GM23338 (cell line): ENCODE measurements at regions not wholly inside any gene's neighbourhood (a gene's known extent, or its start where the extent isn't known, plus 50 kb on each side); places are given as distances from the start of the nearest gene placed in this dataset.

ENCODE experiments used
- ATAC-seq: fragments of 200-7000 bp; cut with Tn5 transposase; 3 replicates; pipeline ENCODE4 v1.9.1; 2020
- DNase-seq: peaks from one replicate; pipeline ENCODE4 v3.0.0-alpha.2; 2015; ENCODE audit warnings: low spot score
- H2AFZ ChIP-seq: fragments of 200-600 bp; sonication (generic); 2 replicates; pipeline ENCODE4 v1.8.0; 2016; ENCODE audit warnings: antibody characterized with exemption, mild to moderate bottlenecking, moderate library complexity
- H3F3A ChIP-seq: fragments of 200-600 bp; sonication (generic); replicated peaks from 2 replicates; pipeline ENCODE4 v1.8.0; 2017; ENCODE audit warnings: antibody characterized with exemption, mixed run types, low read depth
- H3K27ac ChIP-seq: fragments of 200-600 bp; sonication (generic); 2 replicates; pipeline ENCODE4 v1.6.1; 2016; ENCODE audit warnings: low read depth
- H3K27me3 ChIP-seq: fragments of 200-600 bp; sonication (generic); 2 replicates; pipeline ENCODE4 v1.8.0; 2016; ENCODE audit warnings: mild to moderate bottlenecking, mixed run types, moderate library complexity; ENCODE audit not compliant: insufficient read depth
- H3K36me3 ChIP-seq: fragments of 200-600 bp; sonication (generic); 2 replicates; pipeline ENCODE4 v1.8.0; 2016; ENCODE audit warnings: mild to moderate bottlenecking; ENCODE audit not compliant: insufficient read depth
- H3K4me1 ChIP-seq: fragments of 200-600 bp; sonication (generic); 2 replicates; pipeline ENCODE4 v1.8.0; 2016; ENCODE audit warnings: mild to moderate bottlenecking, moderate library complexity; ENCODE audit not compliant: insufficient read depth
- H3K4me2 ChIP-seq: fragments of 200-600 bp; sonication (generic); 2 replicates; pipeline ENCODE4 v1.7.1; 2017; ENCODE audit warnings: mixed run types
- H3K4me3 ChIP-seq: fragments of 200-600 bp; sonication (generic); 2 replicates; pipeline ENCODE4 v1.6.1; 2016; ENCODE audit warnings: mixed run types
- H3K79me2 ChIP-seq: fragments of 200-600 bp; sonication (generic); replicated peaks from 2 replicates; pipeline ENCODE4 v1.8.0; 2017; ENCODE audit warnings: mild to moderate bottlenecking; ENCODE audit not compliant: insufficient read depth
- H3K9me2 ChIP-seq: fragments of 200-600 bp; sonication (generic); 2 replicates; pipeline ENCODE4 v1.8.0; 2017; ENCODE audit not compliant: insufficient read depth
- H4K20me1 ChIP-seq: fragments of 200-600 bp; sonication (generic); replicated peaks from 2 replicates; pipeline ENCODE4 v1.8.0; 2017; ENCODE audit warnings: mild to moderate bottlenecking; ENCODE audit not compliant: insufficient read depth
- H3K27ac Mint-ChIP-seq: 2 replicates; pipeline ENCODE4 v1.8.0; 2020; ENCODE audit warnings: inconsistent platforms, mild to moderate bottlenecking, moderate library complexity, mixed read lengths
- H3K27me3 Mint-ChIP-seq: 3 replicates; pipeline ENCODE4 v1.8.0; 2022; ENCODE audit warnings: low read depth, mild to moderate bottlenecking, moderate library complexity, mixed read lengths, inconsistent platforms; ENCODE audit not compliant: insufficient read depth, poor library complexity
- H3K36me3 Mint-ChIP-seq: 3 replicates; pipeline ENCODE4 v1.8.0; 2021; ENCODE audit warnings: low read depth, mild to moderate bottlenecking, inconsistent platforms, moderate library complexity, mixed read lengths
- H3K4me1 Mint-ChIP-seq: 3 replicates; pipeline ENCODE4 v1.8.0; 2020; ENCODE audit warnings: mild to moderate bottlenecking, inconsistent platforms, mixed read lengths
- H3K4me3 Mint-ChIP-seq: 3 replicates; pipeline ENCODE4 v1.8.0; 2021; ENCODE audit warnings: moderate library complexity, mild to moderate bottlenecking, inconsistent platforms, mixed read lengths
- H3K9me3 Mint-ChIP-seq: 3 replicates; pipeline ENCODE4 v1.8.0; 2020; ENCODE audit warnings: moderate library complexity, mild to moderate bottlenecking, inconsistent platforms, mixed read lengths
- CREB1 ChIP-seq: fragments of 250-450 bp; sonication (Bioruptor Pico); IDR thresholded peaks from 2 replicates; pipeline ENCODE4 v1.5.0; 2020; ENCODE audit warnings: low read depth, mild to moderate bottlenecking, moderate library complexity
- EZH2 ChIP-seq: fragments of 200-600 bp; sonication (generic); IDR thresholded peaks from one replicate; pipeline ENCODE4 v1.8.0; 2017; ENCODE audit warnings: antibody characterized with exemption, mild to moderate bottlenecking, low read depth; ENCODE audit not compliant: unreplicated experiment
- EZH2phosphoT487 ChIP-seq: fragments of 200-600 bp; sonication (generic); IDR thresholded peaks from one replicate; pipeline ENCODE4 v1.8.1; 2018; ENCODE audit warnings: antibody characterized with exemption; ENCODE audit not compliant: unreplicated experiment
- JUNB ChIP-seq: IDR thresholded peaks from one replicate; pipeline ENCODE4 v1.6.1; 2016; ENCODE audit warnings: antibody characterized with exemption; ENCODE audit not compliant: unreplicated experiment
- NANOG ChIP-seq: IDR thresholded peaks from 2 replicates; pipeline ENCODE4 v1.6.1; 2016; ENCODE audit warnings: antibody characterized with exemption, borderline replicate concordance
- POLR2AphosphoS5 ChIP-seq: IDR thresholded peaks from 2 replicates; pipeline ENCODE4 v1.6.1; 2016; ENCODE audit warnings: antibody characterized with exemption, low read depth
- STAT1 ChIP-seq: IDR thresholded peaks from one replicate; pipeline ENCODE4 v1.6.1; 2016; ENCODE audit warnings: antibody characterized with exemption; ENCODE audit not compliant: unreplicated experiment
- ZNF114 ChIP-seq: fragments of 250-450 bp; sonication (Bioruptor Pico); IDR thresholded peaks from 2 replicates; pipeline ENCODE4 v1.5.0; 2020; ENCODE audit warnings: mild to moderate bottlenecking, moderate library complexity
- ZNF331 ChIP-seq: fragments of 250-450 bp; sonication (Bioruptor Pico); IDR thresholded peaks from 2 replicates; pipeline ENCODE4 v1.5.0; 2020; ENCODE audit warnings: low read depth, mild to moderate bottlenecking, moderate library complexity
- ZNF462 ChIP-seq: fragments of 250-450 bp; sonication (Bioruptor Pico); IDR thresholded peaks from 2 replicates; pipeline ENCODE4 v1.5.0; 2020; ENCODE audit warnings: mild to moderate bottlenecking, moderate library complexity
- TF ChIP-seq, protein P1 (sequence below): IDR thresholded peaks from 2 replicates; pipeline ENCODE4 v1.6.1; 2016; ENCODE audit warnings: antibody characterized with exemption
- TF ChIP-seq, protein P2 (sequence below): IDR thresholded peaks from one replicate; pipeline ENCODE4 v1.6.1; 2018; ENCODE audit warnings: antibody characterized with exemption; ENCODE audit not compliant: unreplicated experiment
- TF ChIP-seq, protein P3 (sequence below), 2 experiments: fragments of 200-600 bp in 1 of 2; sonication (generic) in 1 of 2; conservative IDR thresholded peaks; 2 replicates each; pipeline versions ENCODE4 v1.5.1 to v1.6.1; 2016 to 2017; ENCODE audit warnings: antibody characterized with exemption in 2 of 2, low read depth in 2 of 2, mild to moderate bottlenecking in 2 of 2, moderate library complexity in 1 of 2

DNA sequence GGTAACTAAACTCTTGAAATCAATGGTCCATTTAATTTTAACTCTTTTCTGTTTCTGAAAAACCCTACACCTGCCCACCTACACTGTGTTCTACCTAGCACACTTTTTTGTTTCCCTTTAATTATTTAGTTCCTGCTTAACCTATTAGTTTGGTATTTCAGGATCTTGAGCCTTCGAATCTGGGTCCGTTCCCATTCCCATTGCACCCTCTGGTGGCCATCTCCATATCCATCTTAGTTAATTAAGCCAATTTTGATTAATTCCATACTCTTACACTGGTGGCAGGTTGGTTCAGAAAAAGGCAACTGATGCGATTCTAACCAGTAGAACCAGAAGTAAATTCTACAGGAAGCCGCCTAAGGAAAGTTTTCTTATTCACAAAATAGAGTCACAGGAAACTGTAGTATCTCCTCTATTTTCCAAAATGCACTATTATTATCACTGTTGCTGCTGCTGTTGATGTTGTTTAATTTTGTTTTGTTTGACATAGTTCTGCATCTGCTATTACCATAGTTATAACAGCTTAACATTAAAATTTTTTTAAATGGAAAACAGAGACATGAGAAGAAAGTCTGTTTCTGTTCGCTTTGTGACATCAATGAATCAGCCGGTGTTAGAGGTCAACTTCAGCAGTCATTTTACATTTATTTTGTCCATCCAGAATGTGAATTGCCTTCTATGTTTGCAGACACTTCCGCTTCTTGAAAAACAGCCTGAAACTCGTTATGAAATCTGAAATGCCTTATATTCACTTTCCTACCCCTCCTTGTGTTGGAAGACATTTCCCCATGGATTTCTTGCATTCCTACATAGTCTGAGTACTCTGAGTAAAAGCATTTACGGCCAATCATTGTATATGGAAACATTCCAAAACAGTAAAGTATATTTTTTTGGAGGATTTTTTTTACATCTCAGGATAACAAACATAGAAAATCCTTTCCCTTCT is 115.5 kb upstream of the NCAM2 start:
- H3K27me3 Mint-ChIP-seq = no peaks in the 10 kb centered on the region
- H3K9me3 Mint-ChIP-seq = no peaks in the 10 kb centered on the region
- Histone ChIP-seq H3K79me2 (no peaks in the 10 kb centered on the region), H3K9me2 (no peaks in the 10 kb centered on the region), H4K20me1 (no peaks in the 10 kb centered on the region), H3K27me3 (no peaks in the 10 kb centered on the region), H3K27ac (no peak overlapping the region), H3K4me3 (no peak overlapping the region), H2AFZ (no peak overlapping the region), H3K4me1 (no peaks in the 10 kb centered on the region), H3K36me3 (no peaks in the 10 kb centered on the region), H3K4me2 (no peak overlapping the region), H3F3A (no peaks in the 10 kb centered on the region)
- peak; percentile 86 for DNase-seq
- no peak overlapping the region for H3K4me3 Mint-ChIP-seq
- 0 out of 2 replicates have a peak overlapping the region, but pooled peaks have one; percentile 6 for H3K27ac Mint-ChIP-seq
- no peaks in the 10 kb centered on the region for H3K36me3 Mint-ChIP-seq
- ATAC-seq = peak; percentile 79
- H3K4me1 Mint-ChIP-seq = peaks cover 3% of the 10 kb centered on the region; the same call in 2 of the 3 replicates
- TF ChIP-seq NANOG (0 out of 2 replicates have a peak, but pooled peaks have one; percentile 12), EZH2phosphoT487 (no peak), ZNF331 (CRISPR knock-in tag) (no peak), ZNF114 (no peak), POLR2AphosphoS5 (no peak), EZH2 (no peak), STAT1 (no peak), JUNB (no peak), CREB1 (CRISPR knock-in tag) (no peak), ZNF462 (no peak)
- TF ChIP-seq, protein P1, sequence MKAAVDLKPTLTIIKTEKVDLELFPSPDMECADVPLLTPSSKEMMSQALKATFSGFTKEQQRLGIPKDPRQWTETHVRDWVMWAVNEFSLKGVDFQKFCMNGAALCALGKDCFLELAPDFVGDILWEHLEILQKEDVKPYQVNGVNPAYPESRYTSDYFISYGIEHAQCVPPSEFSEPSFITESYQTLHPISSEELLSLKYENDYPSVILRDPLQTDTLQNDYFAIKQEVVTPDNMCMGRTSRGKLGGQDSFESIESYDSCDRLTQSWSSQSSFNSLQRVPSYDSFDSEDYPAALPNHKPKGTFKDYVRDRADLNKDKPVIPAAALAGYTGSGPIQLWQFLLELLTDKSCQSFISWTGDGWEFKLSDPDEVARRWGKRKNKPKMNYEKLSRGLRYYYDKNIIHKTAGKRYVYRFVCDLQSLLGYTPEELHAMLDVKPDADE = no peak
- TF ChIP-seq, protein P2, sequence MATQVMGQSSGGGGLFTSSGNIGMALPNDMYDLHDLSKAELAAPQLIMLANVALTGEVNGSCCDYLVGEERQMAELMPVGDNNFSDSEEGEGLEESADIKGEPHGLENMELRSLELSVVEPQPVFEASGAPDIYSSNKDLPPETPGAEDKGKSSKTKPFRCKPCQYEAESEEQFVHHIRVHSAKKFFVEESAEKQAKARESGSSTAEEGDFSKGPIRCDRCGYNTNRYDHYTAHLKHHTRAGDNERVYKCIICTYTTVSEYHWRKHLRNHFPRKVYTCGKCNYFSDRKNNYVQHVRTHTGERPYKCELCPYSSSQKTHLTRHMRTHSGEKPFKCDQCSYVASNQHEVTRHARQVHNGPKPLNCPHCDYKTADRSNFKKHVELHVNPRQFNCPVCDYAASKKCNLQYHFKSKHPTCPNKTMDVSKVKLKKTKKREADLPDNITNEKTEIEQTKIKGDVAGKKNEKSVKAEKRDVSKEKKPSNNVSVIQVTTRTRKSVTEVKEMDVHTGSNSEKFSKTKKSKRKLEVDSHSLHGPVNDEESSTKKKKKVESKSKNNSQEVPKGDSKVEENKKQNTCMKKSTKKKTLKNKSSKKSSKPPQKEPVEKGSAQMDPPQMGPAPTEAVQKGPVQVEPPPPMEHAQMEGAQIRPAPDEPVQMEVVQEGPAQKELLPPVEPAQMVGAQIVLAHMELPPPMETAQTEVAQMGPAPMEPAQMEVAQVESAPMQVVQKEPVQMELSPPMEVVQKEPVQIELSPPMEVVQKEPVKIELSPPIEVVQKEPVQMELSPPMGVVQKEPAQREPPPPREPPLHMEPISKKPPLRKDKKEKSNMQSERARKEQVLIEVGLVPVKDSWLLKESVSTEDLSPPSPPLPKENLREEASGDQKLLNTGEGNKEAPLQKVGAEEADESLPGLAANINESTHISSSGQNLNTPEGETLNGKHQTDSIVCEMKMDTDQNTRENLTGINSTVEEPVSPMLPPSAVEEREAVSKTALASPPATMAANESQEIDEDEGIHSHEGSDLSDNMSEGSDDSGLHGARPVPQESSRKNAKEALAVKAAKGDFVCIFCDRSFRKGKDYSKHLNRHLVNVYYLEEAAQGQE = no peak
- TF ChIP-seq, protein P3, sequence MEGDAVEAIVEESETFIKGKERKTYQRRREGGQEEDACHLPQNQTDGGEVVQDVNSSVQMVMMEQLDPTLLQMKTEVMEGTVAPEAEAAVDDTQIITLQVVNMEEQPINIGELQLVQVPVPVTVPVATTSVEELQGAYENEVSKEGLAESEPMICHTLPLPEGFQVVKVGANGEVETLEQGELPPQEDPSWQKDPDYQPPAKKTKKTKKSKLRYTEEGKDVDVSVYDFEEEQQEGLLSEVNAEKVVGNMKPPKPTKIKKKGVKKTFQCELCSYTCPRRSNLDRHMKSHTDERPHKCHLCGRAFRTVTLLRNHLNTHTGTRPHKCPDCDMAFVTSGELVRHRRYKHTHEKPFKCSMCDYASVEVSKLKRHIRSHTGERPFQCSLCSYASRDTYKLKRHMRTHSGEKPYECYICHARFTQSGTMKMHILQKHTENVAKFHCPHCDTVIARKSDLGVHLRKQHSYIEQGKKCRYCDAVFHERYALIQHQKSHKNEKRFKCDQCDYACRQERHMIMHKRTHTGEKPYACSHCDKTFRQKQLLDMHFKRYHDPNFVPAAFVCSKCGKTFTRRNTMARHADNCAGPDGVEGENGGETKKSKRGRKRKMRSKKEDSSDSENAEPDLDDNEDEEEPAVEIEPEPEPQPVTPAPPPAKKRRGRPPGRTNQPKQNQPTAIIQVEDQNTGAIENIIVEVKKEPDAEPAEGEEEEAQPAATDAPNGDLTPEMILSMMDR (conservative IDR thresholded peaks at IDR 0.05; ENCODE audit: low read depth in 2 of 2) = peak; percentile 82 to 92
